PC-3 (cell line): ENCODE measurements at regions not wholly inside any gene's neighbourhood (a gene's known extent, or its start where the extent isn't known, plus 50 kb on each side); places are given as distances from the start of the nearest gene placed in this dataset.

Experiments
- CTCF ChIP-seq: fragments of 300-600 bp; sonication (generic); conservative IDR thresholded peaks from 2 replicates; pipeline ENCODE4 v1.5.1; 2017; ENCODE audit warnings: antibody characterized with exemption, low read depth, mild to moderate bottlenecking, low read length
- EZH2 ChIP-seq: fragments of 300-600 bp; sonication (generic); IDR thresholded peaks from one replicate; pipeline ENCODE4 v1.6.1; 2017; ENCODE audit warnings: antibody characterized with exemption, mild to moderate bottlenecking, low read length; ENCODE audit not compliant: unreplicated experiment
- EZH2phosphoT487 ChIP-seq: fragments of 300-600 bp; sonication (generic); IDR thresholded peaks from 2 replicates; pipeline ENCODE4 v1.6.1; 2018; ENCODE audit warnings: mild to moderate bottlenecking, antibody characterized with exemption, low read length, borderline replicate concordance

GRCh38 chr3:152902141-152902669 is 67.3 kb downstream of the P2RY1 start:
- TF ChIP-seq CTCF (no peak), EZH2phosphoT487 (no peak), EZH2 (no peak)
